OCI-M1 (cell line): ENCODE measurements at regions not wholly inside any gene's neighbourhood (a gene's known extent, or its start where the extent isn't known, plus 50 kb on each side); places are given as distances from the start of the nearest gene placed in this dataset.
A peak's percentile ranks its signal among the peaks of the same experiment; 100 is the strongest.
"Not testable (repeated sequence)": the region's sequence is repeated elsewhere in the genome, so short reads cannot be mapped to it uniquely, and the experiment has no call there.

ENCODE experiments used
- DNase-seq: peaks from one replicate; lab custom pipeline; 2025; lab: John Stamatoyannopoulos, UW

- no peak for DNase-seq
Measured at GRCh38 chr13:102538938-102539337, 57.8 kb upstream of the TPP2 start.

DNA sequence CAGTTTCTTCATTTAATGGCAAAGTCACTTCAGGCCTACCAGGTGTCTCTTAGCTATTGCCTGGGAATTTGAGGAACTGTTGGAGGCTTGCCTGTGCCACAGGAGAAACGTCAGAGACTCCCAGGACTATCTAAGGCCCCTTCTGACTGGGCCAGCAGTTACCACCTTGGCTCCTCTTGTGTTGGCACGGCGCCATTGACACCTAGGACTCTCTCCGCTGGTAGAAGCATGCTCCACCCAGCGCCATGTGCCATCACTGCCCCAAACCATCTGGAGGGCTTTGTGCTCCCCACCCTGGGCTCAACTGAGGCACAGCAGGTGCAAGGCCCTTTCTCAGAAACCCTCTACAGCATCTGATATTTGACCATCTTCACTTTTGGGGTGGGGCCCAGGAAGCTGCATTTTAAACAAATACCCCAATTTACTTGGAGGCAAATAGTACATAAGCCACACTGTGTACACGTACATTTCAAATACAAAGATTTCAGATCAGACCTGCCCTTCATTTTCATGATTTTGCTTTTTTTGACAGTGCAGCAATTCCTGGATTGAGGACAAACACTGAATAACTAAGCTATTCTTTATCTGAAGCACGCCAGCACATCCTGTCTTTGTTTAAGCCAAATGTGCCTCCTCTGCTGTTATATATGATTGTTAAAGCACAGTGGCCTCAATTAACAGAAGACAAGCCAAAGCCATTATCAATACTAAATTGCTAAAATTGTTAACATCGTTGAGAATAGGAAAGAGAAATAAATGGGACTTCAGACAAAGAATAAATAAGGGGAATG lies 59.9 kb upstream of the TPP2 start:
- no peak for DNase-seq

DNA sequence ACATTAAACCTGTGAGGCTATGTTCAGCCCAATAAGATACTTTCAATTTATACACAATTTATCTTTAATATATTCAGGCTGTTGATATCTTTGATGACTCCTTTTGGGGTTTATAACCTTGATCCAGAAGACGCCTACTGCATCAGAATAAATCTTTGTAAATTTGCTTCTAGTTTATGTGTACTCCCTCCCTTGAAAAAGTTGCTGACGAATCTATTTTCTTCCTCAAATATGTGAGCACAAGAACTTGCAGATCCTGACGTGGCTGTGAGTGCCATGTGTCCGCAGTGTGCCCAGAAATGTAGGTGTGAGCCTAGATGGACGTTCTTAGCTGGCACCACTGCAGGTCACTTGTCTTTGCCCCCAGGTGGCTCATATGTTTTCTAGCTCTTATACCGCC lies 60.6 kb upstream of the TPP2 start:
- no peak for DNase-seq

DNA sequence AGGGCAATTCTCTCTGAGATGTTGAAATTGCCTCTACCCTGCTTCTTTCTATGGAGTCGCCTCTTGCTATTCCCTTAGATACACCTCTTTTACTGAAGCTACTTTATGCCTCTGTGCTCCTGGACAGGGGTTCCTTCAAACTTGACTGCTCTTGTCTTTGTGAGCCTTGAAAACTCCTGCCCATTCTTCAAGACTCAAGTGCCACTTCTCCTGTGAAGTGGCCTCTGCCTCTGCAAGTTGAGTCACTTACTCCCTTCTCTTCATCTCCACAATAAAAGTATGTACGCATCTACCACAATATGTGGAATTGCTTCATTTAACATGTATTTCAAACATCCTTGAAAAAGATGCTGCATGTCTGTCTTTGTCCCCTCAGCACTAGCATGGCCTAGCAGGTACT lies 66.0 kb upstream of the TPP2 start:
- no peak for DNase-seq

DNA sequence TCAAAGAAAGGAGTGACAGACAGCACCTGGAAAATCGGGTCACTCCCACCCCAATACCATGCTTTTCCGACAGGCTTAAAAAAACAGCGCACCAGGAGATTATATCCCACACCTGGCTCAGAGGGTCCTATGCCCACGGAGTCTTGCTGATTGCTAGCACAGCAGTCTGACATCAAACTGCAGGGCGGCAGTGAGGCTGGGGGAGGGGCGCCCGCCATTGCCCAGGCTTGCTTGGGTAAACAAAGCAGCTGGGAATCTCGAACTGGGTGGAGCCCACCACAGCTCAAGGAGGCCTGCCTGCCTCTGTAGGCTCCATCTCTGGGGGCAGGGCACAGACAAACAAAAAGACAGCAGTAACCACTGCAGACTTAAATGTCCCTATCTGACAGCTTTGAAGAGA lies 74.5 kb upstream of the TPP2 start:
- DNase-seq = not testable (repeated sequence)

DNA sequence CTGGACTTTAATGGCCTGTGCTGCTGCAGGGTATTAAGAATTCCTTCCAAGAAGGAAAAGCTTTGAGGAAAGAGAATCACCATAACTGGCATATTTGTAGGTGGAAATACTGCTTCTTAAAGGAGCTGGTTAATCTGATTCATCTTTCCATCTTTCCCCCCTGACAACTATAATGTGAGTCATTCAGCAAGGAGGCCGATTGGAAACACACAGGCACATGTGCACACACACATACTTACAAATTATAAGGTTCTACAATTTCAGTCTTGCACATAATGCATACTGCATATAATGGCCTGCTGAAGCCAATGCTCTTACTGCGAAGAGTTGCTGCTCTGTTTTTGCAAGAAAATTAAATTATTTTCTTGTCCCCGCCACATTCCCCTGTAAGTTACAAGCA lies 78.8 kb upstream of the TPP2 start:
- DNase-seq = no peak

- DNase-seq = no peak
Measured at GRCh38 chr13:102510072-102510471, 86.7 kb upstream of the TPP2 start.

- no peak for DNase-seq
Measured at GRCh38 chr13:102508411-102508810, 88.4 kb upstream of the TPP2 start.

- no peak for DNase-seq
Measured at GRCh38 chr13:102504002-102504401, 92.8 kb upstream of the TPP2 start.

DNA sequence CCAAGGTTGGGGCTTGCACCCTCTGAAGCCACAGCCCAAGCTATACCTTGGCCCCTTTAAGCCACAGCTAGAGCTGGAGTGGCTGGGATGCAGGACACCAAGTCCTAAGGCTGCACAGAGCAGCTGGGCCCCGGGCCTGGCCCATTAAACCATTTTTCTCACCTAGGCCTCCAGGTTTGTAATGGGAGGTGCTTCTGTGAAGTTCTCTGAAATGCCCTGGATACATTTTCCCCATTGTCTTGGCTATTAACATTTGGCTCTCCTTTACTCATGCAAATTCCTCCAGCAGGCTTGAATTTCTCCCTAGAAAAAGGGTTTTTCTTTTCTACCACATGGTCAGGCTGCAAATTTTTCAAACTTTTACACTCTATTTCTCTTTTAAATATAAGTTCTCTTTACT lies 93.8 kb upstream of the FGF14 start:
- no peak for DNase-seq

DNA sequence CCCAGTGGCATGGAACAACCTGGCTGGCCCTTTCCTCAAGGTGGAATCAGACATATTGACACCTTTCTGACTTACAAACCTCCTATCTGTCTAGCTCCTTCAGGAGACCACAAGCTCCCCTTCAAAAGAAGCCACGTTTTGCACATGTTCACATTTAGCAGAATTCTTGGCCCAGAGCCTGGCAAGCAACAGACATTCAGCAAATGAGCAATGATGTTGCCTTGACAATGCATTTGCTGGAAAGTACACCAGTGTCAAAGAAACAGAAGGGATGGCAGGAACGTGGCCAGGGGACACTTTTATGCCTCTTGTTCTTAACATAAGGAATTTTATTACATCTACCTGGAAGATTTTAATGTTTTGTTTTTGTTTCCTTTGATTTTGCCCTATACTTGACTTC lies 85.5 kb upstream of the FGF14 start:
- DNase-seq = no peak

DNA sequence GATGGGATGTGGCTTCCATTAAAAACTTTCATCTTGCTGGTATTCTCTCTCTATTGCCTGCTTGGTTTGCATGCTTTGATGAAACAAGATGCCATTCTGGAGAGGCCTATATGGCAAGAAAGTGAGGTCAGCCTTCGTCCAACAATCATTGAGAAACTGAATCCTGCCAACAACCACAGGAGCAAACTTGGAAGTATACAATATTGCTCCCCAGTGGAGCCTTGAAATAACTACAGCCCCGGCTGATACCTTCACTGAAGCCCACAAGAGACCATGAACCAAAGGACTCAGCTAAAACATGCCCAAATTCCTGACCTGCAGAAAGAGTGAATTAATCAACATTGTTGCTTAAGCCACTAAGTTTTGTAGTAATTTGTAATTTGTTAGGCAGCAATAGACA lies 82.5 kb upstream of the FGF14 start:
- DNase-seq = peak; percentile 39

DNA sequence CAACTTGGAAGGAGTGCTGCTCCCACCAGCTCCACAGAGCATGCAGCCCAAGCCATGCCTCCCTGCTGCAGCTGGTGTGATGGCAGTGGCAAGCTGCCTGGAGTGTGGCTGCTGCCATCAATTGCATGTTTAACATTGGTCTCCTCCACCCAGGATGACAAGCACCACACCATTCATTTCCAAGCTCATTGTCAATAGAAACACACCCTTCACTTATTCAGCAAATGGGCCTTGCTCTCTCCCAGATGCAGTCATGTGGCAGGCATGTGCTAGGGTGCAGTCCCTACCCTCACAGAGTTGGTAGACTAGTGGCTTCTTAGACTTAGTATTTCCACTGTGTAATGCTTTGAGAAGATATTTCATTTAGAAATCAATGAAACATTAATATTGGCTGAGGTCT lies 70.8 kb upstream of the FGF14 start:
- DNase-seq = no peak

DNA sequence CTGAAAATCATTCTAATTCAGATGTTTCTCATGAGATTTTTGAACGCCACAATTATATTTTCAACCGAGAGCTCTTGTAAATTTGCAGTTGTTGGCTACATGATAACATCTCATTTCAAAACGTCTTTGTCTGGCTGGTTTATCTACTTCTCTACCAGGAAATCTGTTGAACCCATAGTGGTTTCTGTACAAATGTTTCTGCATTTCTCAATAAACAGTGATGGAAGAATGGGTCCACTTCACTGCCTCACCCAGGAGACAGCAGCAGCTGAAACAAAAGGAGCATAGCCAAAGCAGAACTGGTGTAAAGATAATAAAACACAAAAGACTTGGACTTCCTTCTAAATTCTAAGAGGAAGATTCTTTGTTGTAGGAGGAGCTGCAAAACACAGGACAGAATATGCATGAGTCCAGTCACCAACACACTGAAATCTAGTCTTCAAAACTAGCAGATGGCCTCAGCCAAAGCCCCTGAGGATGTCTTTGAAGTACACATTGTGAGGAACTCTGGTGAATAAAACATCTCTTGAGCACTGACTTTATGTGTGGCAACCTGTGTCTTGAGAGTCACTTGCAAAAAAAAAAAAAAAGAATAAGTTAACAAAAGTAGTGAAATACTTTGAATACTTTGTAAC lies 68.6 kb upstream of the FGF14 start:
- DNase-seq = peak; percentile 37

DNA sequence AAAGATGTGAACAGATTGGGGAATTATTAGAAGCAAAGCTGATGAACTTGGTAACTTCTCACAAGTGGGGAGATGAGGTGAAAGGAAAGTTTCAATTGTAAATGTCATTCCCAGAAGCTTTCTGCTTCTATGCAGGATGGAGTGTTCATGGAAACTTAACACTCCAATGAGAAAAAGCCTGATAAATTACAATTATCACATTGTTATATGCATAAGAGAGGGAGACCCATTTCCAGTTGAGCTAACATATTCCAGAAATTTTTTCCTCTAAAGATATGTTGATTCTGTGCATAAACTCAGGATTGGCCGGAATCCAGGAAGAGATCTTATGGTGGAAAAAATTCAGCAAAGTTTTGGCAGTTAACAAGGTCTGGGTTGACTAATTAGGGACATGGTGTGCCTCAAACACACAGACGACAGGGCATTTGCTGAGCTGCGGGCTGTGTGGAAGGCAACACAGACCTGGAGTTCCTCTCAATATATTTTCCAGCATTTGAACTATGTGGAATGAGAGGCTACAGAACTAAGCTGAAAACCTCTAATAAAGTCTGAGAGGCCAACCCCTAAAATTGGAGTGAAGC lies 64.9 kb upstream of the FGF14 start:
- no peak for DNase-seq

- DNase-seq = no peak
Measured at GRCh38 chr13:102462570-102462969, 60.7 kb upstream of the FGF14 start.

DNA sequence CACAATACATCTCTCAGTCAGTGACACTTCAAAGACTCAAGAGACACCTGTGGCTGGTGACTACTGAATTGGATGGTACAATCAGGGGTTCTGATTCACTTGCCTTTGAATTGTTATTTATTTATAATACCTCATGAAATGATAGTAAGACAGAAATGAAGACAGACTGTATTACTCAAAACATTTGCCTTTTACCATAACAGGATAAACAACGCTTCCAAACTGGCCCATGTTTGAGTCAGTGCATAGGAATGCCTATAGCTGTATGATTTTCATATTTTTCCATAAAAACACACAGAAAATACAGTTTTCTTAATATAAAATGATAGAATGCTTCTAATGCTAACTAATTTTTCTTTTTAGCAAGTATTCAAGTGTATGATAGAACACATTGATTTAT lies 59.5 kb upstream of the FGF14 start:
- DNase-seq = no peak

DNA sequence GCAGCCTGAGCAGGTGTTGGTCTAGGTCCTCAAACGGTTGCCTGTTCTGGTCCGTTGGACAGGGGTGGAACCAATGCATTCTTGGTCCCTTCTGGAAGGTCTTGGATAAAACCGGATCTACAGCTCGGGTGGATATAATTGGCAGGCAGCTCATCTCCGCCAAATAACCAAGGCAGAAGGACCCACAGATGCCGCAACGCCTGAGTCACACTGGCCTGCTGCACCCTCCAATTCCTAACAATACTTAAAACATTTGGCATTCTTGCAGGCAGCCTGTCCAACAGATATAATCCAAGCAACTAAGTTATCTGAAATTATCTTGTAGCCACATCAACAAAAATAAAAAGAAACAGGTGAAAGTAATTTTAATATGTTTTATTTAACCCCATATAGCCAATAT lies 59.0 kb upstream of the FGF14 start:
- no peak for DNase-seq

DNA sequence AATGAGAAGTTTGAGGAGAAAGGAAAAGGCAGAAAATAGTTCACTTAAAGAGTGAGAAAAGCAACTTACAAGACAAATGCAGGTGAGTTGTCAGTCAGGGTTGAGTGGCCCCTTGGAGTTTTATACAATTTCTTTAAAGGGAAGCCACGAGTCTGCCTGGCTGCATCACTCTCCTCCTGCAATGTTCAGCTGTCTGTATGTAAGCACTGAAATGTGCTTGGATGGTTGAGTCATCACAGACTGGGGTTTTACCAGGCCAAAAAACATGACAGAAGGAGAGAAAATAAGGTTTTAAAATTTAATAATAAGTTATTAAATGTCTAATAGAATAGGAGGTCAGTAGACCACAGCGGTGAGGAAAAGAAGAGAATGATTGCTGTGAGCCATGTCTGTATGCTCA lies 51.0 kb upstream of the FGF14 start:
- no peak for DNase-seq
